ENCODE measurements at regions not wholly inside any gene's neighbourhood (a gene's known extent, or its start where the extent isn't known, plus 50 kb on each side); places are given as distances from the start of the nearest gene placed in this dataset.

DNA sequence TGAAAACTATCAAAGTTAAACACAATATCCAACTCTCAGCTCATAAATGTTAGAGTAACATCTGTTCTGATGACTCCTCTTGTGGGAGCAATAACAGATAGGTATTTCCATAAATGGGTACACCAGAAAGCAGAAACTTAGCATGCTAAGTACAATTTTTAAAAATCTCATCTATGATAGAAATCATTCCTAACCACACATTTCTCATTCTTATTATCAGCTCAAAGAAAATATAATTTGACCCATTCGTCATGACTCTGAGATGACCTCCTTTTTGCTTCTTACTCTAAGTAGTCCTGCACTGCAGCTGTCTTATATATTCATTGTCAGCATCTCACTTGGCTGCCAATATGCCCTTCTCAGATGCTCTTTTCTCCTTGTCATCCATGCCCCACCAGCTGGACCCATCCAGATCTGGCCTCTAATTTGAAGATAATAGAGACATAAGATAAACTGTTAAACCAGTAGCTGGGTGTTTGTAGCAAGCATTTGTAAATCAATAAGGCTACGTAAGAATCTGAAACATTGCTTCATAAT, 298.3 kb downstream of the KCNS3 start:
- POLR2A ChIA-PET (ENCODE audit: partially characterized antibody), result no interaction called here
- no peak overlapping the region for H3K4me2 ChIP-seq (ENCODE audit: insufficient read depth in 1 of 2, low read depth in 2 of 2, low read length in 2 of 2)
- no peaks in the 10 kb centered on the region for H3K27me3 ChIP-seq (replicated peaks in 1 of 4; ENCODE audit: control insufficient read depth in 3 of 4, extremely low read depth in 1 of 4, insufficient read depth in 3 of 4, low read length in 3 of 4)
- H3K4ac ChIP-seq (replicated peaks; ENCODE audit: insufficient read length, low read depth, low read length), result no peak overlapping the region
- CTCF ChIA-PET (ENCODE audit: partially characterized antibody), result interaction anchor here (0.6 to 2.5 kb wide), 13 partner anchors 8 to 360 kb away, joined by 3 to 8 read pairs (median 3); partner anchors contain the start of gene KCNS3
- H2BK120ac ChIP-seq (replicated peaks; ENCODE audit: low read depth, low read length), result no peak overlapping the region
- no peak overlapping the region for H2AK5ac ChIP-seq (ENCODE audit: low read depth, low read length)
- H4K20me1 ChIP-seq (replicated peaks in 1 of 2; ENCODE audit: control insufficient read depth in 1 of 2, insufficient read depth in 2 of 2, low read length in 2 of 2), result no peaks in the 10 kb centered on the region
- no peaks in the 10 kb centered on the region for H3K79me1 ChIP-seq (ENCODE audit: low read depth, low read length)
- H3K23me2 ChIP-seq (ENCODE audit: low read depth, low read length), result no peaks in the 10 kb centered on the region
- no peak overlapping the region for H3K18ac ChIP-seq (ENCODE audit: extremely low read depth, low read length)
- FAIRE-seq (no peak), DNase-seq (ENCODE audit: low read depth in 1 of 2, low spot score in 2 of 2) (no peak)
- H3K23ac ChIP-seq (ENCODE audit: insufficient read length), result no peak overlapping the region
- no peak overlapping the region for H2BK12ac ChIP-seq (ENCODE audit: low read depth, low read length)
- no peaks in the 10 kb centered on the region for H3K36me3 ChIP-seq (ENCODE audit: control insufficient read depth in 2 of 4, insufficient read depth in 4 of 4, low read length in 3 of 4)
- WGBS, 2 experiments (ENCODE audit: extremely low coverage in 1 of 2, insufficient coverage in 1 of 2, insufficient read length in 1 of 2, insufficient replicate concordance in 2 of 2, low coverage in 1 of 2, low lambda C conversion rate in 2 of 2, missing lambda C conversion rate in 1 of 2), result 96% methylated on average over 2 of the region's 2 CpGs; no CpG with 5 or more reads in 1 of the 2 experiments
- no peak overlapping the region for H3K56ac ChIP-seq (replicated peaks; ENCODE audit: insufficient read length, low read depth, low read length)
- H3K9me3 ChIP-seq (ENCODE audit: insufficient read depth in 2 of 2, low read depth in 1 of 2, low read length in 1 of 2), result no peaks in the 10 kb centered on the region
- no peak overlapping the region for H3K9ac ChIP-seq (replicated peaks in 1 of 4; ENCODE audit: extremely low read depth in 1 of 4, low read depth in 3 of 4, low read length in 3 of 4)
- TF ChIP-seq PHF8 (conservative IDR thresholded peaks at IDR 0.05; ENCODE audit: low read depth, low read length) (no peak), RXRA (IDR thresholded peaks at IDR 0.05; ENCODE audit: insufficient read depth, low read depth, low read length) (no peak), RAD21 (IDR thresholded peaks at IDR 0.05 in 1 of 2, conservative IDR thresholded peaks at IDR 0.05 in 1 of 2; ENCODE audit: low read depth in 2 of 2, low read length in 2 of 2) (no peak), NANOG (IDR thresholded peaks at IDR 0.05; ENCODE audit: insufficient read depth, low read depth, low read length, poor library complexity, severe bottlenecking) (no peak), TAF7 (optimal IDR thresholded peaks at IDR 0.05; ENCODE audit: borderline replicate concordance, low read depth, low read length) (no peak), SP4 (IDR thresholded peaks at IDR 0.05; ENCODE audit: low read length) (no peak), CTBP2 (IDR thresholded peaks at IDR 0.05; ENCODE audit: borderline replicate concordance, insufficient read depth, insufficient read length, low read length) (no peak), SRF (IDR thresholded peaks at IDR 0.05; ENCODE audit: low read depth, low read length) (no peak), TEAD4 (IDR thresholded peaks at IDR 0.05; ENCODE audit: low read depth, low read length) (no peak), JUND (IDR thresholded peaks at IDR 0.05; ENCODE audit: low read length) (no peak), SIRT6 (IDR thresholded peaks at IDR 0.05; ENCODE audit: low read length) (no peak), GTF2F1 (IDR thresholded peaks at IDR 0.05; ENCODE audit: borderline replicate concordance, low read depth, low read length) (no peak), CHD1 (IDR thresholded peaks at IDR 0.05; ENCODE audit: low read depth, low read length) (no peak)
- no peak overlapping the region for H3K14ac ChIP-seq (ENCODE audit: insufficient read length)
- no peak overlapping the region for H2BK15ac ChIP-seq (ENCODE audit: low read length)
- no peaks in the 10 kb centered on the region for H3K4me1 ChIP-seq (replicated peaks in 1 of 4; ENCODE audit: control insufficient read depth in 3 of 4, insufficient read depth in 4 of 4, low read length in 3 of 4)
- H2BK5ac ChIP-seq (ENCODE audit: low read depth, low read length), result no peak overlapping the region
- no peaks in the 10 kb centered on the region for H3K79me2 ChIP-seq (ENCODE audit: control insufficient read depth in 1 of 2, insufficient read depth in 2 of 2, low read length in 2 of 2)
- H4K5ac ChIP-seq (ENCODE audit: insufficient read length, low read depth, low read length), result no peak overlapping the region
- H3K27ac ChIP-seq (ENCODE audit: low read depth, low read length), result no peak overlapping the region
- no peak overlapping the region for H2AFZ ChIP-seq (ENCODE audit: low read length)
- H4K91ac ChIP-seq (replicated peaks; ENCODE audit: insufficient read length, low read length), result no peak overlapping the region
- H3K4me3 ChIP-seq (ENCODE audit: extremely low read depth in 1 of 4, insufficient read depth in 2 of 4, low read depth in 3 of 4, low read length in 4 of 4), result no peak overlapping the region
- no peak overlapping the region for H2BK20ac ChIP-seq (ENCODE audit: low read length)
- H4K8ac ChIP-seq (ENCODE audit: extremely low read depth, insufficient read depth, low read length), result no peak overlapping the region
